Body of pancreas (tissue), 4 donors: ENCODE measurements at regions not wholly inside any gene's neighbourhood (a gene's known extent, or its start where the extent isn't known, plus 50 kb on each side); places are given as distances from the start of the nearest gene placed in this dataset.

Source experiments
- CTCF ChIP-seq, 7 experiments: fragments of 450-650 bp in 4 of 7; fragments of 200-600 bp in 3 of 7; sonication (generic) in 3 of 7; IDR thresholded peaks; one replicate each; pipeline ENCODE4 v1.5.1; 2016 to 2019; ENCODE audit warnings: antibody characterized with exemption in 7 of 7
- POLR2A ChIP-seq, 3 donors: fragments of 450-650 bp; IDR thresholded peaks; one replicate each; pipeline ENCODE4 v1.6.1; 2016; ENCODE audit warnings: antibody characterized with exemption in 3 of 3, mild to moderate bottlenecking in 2 of 3

DNA sequence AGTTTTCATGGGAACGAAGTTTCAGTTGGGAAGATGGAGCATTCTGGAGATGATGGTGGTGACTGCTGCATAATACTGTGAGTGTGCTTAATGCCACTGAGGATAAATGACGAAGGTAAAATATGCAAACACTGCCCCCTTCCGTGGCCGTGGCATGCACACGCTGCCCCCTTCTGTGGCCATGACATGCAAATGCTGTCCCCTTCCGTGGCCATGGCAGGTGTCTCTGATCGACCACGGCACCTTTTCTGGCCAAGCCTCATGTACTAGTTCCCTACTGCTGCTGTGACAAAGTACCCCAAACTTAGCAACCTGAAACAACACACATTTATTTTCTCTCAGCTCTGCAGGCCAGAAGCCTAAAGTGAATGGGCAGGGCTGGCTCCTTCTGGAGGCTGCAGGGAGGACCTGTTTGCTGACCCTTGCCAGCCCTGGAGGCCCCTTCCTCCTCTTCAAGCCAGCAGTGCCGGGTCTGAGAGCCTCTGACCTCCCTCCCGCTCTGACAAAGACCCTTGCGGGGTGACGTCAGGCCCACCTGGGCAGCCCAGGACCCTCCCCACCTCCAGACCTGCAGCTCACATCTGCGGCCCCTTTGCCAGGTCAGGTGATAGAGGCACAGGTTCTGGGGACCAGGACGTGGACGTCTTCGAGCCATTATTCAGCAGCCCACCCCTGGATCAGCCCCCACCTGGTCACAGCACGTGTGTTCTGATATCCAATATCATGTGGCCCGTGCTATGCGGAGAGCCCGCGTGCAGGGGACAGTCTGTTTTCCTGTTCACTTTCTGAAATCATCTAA lies 82.0 kb downstream of the MICALL2 start:
- no peak for TF ChIP-seq CTCF (IDR thresholded peaks at IDR 0.05)
- no peak for TF ChIP-seq POLR2A (IDR thresholded peaks at IDR 0.05)
